ENCODE measurements at regions not wholly inside any gene's neighbourhood (a gene's known extent, or its start where the extent isn't known, plus 50 kb on each side); places are given as distances from the start of the nearest gene placed in this dataset.

DNA sequence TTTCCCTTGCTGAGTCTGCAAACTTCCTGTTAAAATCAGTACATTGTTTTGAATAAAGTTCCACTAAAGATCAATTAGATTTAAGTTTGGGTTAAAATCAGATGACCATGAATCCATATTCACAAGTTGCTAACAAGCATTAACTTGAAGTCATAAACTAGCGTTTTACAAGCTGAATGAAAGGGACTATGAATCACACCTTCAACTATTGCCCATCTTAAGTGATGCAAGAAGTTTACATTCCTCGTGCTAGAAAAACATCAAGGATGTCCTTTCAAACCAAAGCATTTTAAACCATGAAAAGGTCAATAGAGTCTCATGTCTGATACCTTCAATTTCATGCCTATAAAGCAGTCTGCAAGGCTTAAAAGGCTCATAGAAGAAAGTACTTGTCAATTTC is 257.2 kb upstream of the SYT4 start:
- H3K4me3 ChIP-seq (ENCODE audit: low read depth, low read length), result no peak overlapping the region
- in situ Hi-C loops (cut with HindIII; ENCODE audit: low sequenced_read_pairs), result no loop called here
- TF ChIP-seq CTCF (IDR thresholded peaks at IDR 0.05; ENCODE audit: low read depth, low read length), result no peak
- DNase-seq (ENCODE audit: low read depth, low spot score), result peak; percentile 4

- TF ChIP-seq CTCF (IDR thresholded peaks at IDR 0.05; ENCODE audit: low read depth, low read length), result no peak
- no peak for DNase-seq (ENCODE audit: low read depth, low spot score)
- in situ Hi-C loops (cut with HindIII; ENCODE audit: low sequenced_read_pairs), result no loop called here
- H3K4me3 ChIP-seq (ENCODE audit: low read depth, low read length), result no peak overlapping the region
Measured at GRCh38 chr18:43539862-43540261, 262.6 kb upstream of the SYT4 start.

DNA sequence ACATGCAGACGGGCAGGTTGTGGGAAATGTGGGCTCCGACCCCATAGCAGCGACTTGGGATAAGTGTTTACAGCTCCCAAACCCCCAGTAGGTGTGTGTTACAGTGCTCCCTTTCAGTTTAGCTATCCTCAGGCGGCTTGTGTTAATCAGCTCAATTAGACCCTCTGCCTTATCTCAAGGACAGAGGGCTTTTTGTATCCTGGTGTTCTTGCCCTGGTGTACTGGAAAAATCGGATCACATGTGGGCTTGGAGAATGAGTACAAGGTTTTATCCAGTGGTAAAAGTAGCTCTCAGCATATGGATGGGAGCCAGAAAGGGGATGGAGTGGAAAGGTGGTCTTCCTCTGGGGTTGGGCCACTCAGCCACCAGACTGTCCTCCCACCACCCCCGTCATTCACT is 264.7 kb upstream of the SYT4 start:
- DNase-seq (ENCODE audit: low read depth, low spot score), result no peak
- in situ Hi-C loops (cut with HindIII; ENCODE audit: low sequenced_read_pairs), result no loop called here
- no peak overlapping the region for H3K4me3 ChIP-seq (ENCODE audit: low read depth, low read length)
- no peak for TF ChIP-seq CTCF (IDR thresholded peaks at IDR 0.05; ENCODE audit: low read depth, low read length)

GRCh38 chr18:43543236-43543635 is 265.9 kb upstream of the SYT4 start:
- no peak overlapping the region for H3K4me3 ChIP-seq (ENCODE audit: low read depth, low read length)
- in situ Hi-C loops (cut with HindIII; ENCODE audit: low sequenced_read_pairs), result no loop called here
- DNase-seq (ENCODE audit: low read depth, low spot score), result no peak
- no peak for TF ChIP-seq CTCF (IDR thresholded peaks at IDR 0.05; ENCODE audit: low read depth, low read length)

GRCh38 chr18:43547456-43547855 is 270.2 kb upstream of the SYT4 start:
- no peak for TF ChIP-seq CTCF (IDR thresholded peaks at IDR 0.05; ENCODE audit: low read depth, low read length)

GRCh38 chr18:43559507-43559906 is 282.2 kb upstream of the SYT4 start:
- TF ChIP-seq CTCF (IDR thresholded peaks at IDR 0.05; ENCODE audit: low read depth, low read length), result no peak
- no peak for DNase-seq (ENCODE audit: low read depth, low spot score)
- in situ Hi-C loops (cut with HindIII; ENCODE audit: low sequenced_read_pairs), result no loop called here

More at GRCh38 chr18:43547456-43547855, 270.2 kb upstream of the SYT4 start:
- no peak for DNase-seq (ENCODE audit: low read depth, low spot score)
- in situ Hi-C loops (cut with HindIII; ENCODE audit: low sequenced_read_pairs), result no loop called here
- no peak overlapping the region for H3K4me3 ChIP-seq (ENCODE audit: low read depth, low read length)

GRCh38 chr18:43563780-43564179 is 286.5 kb upstream of the SYT4 start:
- peak; percentile 48 for DNase-seq (ENCODE audit: low read depth, low spot score)
- no peak overlapping the region for H3K4me3 ChIP-seq (ENCODE audit: low read depth, low read length)
- peak; percentile 40 for TF ChIP-seq CTCF (IDR thresholded peaks at IDR 0.05; ENCODE audit: low read depth, low read length)
- in situ Hi-C loops (cut with HindIII; ENCODE audit: low sequenced_read_pairs), result no loop called here

More at GRCh38 chr18:43559507-43559906, 282.2 kb upstream of the SYT4 start:
- no peak overlapping the region for H3K4me3 ChIP-seq (ENCODE audit: low read depth, low read length)

Data from astrocyte of the spinal cord (primary cell).